Stimulated activated CD4-positive, alpha-beta T cell treated with anti-CD3 and anti-CD28 coated beads, Interleukin-12 subunit alpha, Interleukin-12 subunit beta, amount 100 ng/mL, for 48 hours (primary cell): ENCODE measurements at regions not wholly inside any gene's neighbourhood (a gene's known extent, or its start where the extent isn't known, plus 50 kb on each side); places are given as distances from the start of the nearest gene placed in this dataset.
"Not testable (repeated sequence)": the region's sequence is repeated elsewhere in the genome, so short reads cannot be mapped to it uniquely, and the experiment has no call there.

Experiments used
- DNase-seq, 3 donors: peaks; one replicate each; pipeline ENCODE4 v3.0.0-alpha.2; 2020; ENCODE audit warnings: low read depth in 2 of 3, low spot score in 1 of 3

GRCh38 chrX:77127571-77127970 is 319.6 kb upstream of the FGF16 start:
- not testable (repeated sequence) for DNase-seq

DNA sequence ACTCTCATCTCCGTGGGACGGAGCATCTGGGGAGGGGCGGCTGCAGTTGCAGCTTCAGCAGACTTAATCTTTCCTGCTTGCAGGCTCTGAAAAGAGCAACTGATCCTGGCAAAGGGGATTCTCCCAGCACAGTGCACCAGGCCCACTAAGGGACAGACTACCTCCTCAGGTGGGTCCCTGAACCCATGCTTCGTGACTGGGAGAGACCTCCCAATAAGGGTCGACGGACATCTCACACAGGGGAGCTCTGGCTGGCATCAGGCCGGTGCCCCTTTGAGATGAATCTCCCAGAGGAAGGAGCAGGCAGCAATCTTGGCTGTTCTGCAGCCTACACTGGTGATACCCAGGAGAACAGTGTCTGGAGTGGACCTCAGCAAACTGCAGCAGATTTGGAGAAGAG is 303.3 kb upstream of the FGF16 start:
- no peak for DNase-seq

DNA sequence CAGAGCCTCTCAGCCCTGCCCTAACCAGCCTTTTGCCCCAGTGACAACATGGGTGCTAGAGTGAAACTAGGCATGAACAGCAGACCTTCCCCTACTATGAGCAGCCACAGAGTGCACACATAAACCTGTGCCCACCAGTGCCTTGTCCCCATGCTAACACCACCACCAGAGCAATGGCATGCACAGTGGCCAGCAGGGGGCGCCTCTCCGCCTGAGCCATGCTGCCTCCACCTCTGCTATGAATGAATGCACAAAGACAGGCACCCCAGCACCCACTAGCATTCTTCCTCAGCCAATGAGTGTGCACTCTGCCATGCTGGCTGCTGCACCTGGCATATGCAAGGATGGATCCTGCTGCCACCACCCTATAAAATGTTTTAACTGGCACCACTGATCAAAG is 286.9 kb upstream of the FGF16 start:
- DNase-seq = peak in 1 of 3 donors; percentile 39

GRCh38 chrX:77162777-77163176 is 284.4 kb upstream of the FGF16 start:
- DNase-seq = no peak

DNA sequence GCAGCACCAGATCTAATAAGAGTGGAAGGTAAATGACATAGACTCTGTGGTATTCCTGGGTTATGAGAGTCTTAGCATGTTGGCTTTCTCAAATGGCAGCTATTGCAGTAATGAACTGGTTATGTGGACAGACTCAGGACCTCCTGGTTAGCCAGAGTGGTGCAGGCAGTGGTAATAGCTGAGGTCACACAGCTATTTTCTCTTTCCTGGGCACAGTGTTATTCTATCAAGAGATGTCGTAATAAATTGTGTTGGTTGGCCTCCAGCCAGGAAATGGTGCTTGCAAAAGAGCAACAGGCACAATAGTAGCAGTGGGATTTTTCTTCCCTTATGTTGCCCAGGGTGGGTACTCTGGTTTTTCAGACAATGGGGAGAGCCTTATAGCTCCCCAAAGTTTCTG is 279.2 kb upstream of the FGF16 start:
- DNase-seq = no peak

- no peak for DNase-seq
Observed at GRCh38 chrX:77174680-77175519, 272.3 kb upstream of the FGF16 start.

- DNase-seq = no peak
Observed at GRCh38 chrX:77200663-77201062, 246.5 kb upstream of the FGF16 start.

GRCh38 chrX:77223046-77223445 is 224.1 kb upstream of the FGF16 start:
- DNase-seq = no peak

DNA sequence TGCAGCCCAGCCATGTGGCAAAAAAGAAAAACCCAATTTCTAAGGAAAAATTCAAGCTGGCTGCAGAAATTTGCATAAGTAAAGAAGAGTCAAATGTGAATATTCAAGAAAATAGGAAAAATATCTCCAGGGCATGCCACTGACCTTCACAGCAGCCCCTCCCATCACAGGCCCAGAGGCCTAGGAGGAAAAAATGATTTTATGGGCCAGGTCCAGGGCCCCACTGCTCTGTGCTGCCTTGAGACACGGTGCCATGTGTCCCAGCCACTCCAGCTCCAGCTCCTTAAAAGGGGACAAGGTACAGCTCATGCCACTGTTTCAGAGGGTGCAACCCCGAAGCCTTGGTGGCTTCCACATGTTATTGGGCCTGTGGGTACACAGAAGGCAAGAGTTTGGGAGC is 182.7 kb upstream of the FGF16 start:
- DNase-seq = no peak

- DNase-seq = no peak
Observed at GRCh38 chrX:77275392-77275791, 171.8 kb upstream of the FGF16 start.

- no peak for DNase-seq
Observed at GRCh38 chrX:77276742-77277141, 170.4 kb upstream of the FGF16 start.

GRCh38 chrX:77277911-77278310 is 169.3 kb upstream of the FGF16 start:
- no peak for DNase-seq

DNA sequence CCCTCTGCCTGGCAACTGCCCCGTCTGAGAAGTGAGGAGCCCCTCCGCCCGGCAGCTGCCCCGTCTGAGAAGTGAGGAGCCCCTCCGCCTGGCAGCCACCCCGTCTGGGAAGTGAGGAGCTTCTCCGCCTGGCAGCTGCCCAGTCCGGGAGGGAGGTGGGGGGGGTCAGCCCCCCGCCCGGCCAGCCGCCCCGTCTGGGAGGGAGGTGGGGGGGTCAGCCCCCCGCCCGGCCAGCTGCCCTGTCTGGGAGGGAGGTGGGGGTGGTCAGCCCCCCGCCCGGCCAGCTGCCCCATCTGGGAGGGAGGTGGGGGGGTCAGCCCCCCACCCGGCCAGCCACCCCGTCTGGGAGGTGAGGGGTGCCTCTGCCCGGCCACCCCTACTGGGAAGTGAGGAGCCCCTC is 167.8 kb upstream of the FGF16 start:
- DNase-seq = not testable (repeated sequence)

DNA sequence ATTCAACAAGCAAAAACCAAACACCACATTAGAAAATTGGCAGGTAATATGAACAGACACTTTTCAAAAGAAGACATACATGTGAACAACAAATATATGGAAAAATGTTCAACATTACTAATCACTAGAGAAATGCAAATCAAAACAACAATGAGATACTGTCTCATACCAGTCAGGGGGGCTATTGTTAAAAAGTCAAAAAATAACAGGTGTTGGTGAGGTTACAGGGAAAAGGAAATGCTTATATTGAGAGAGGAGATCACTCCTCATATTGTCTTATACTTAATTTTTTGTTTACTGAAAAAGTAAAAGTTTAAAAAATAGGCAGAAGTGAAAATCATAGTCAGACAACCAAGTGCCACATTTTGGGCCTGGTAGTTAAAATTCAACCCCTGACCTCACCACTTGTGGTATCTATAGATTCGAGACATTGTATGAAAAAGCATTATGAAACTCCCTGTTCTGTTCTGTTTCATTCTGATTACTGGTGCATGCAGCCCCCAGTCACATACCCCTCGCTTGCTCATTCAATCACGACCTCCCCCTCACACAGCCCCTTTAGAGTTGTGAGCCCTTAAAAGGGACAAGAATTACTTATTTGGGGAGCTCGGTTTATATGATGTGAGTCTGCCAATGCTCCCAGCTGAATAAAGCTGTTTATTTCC is 153.7 kb upstream of the FGF16 start:
- no peak for DNase-seq

DNA sequence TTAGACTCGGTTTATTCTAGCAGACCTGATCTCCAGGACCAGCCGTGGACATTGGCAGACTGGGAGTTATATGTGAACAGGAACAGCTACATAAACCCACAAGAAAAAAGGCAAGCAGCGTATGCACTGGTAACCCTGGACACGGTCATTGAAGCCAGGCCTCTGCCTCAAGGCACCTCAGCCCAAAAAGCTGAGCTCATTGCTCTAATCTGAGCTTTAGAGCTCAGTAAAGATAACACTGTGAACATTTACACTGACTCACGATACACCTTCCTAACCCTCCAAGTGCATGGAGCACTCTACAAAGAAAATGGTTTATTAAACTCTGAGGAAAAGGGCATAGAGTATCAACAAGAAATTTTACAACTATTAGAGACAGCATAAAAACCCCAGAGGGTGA is 148.9 kb upstream of the FGF16 start:
- DNase-seq = no peak

DNA sequence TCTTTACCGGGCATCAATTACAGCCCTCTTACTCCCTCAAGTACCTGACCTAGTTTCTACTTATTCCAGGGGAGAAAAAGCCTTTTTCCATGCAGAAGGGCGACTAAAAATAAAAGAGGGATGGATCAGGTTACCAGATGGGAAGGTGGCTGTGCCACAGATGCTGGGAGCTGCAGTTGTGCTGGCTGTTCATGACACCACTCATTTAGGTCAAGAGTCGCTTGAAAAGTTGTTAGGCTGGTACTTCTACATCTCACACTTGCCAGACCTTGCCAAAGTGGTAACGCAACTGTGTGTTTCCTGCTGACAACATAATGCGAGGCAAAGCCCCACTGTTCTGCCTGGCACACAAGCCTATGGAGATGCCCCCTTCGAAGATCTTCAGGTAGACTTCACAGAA is 148.4 kb upstream of the FGF16 start:
- no peak for DNase-seq

DNA sequence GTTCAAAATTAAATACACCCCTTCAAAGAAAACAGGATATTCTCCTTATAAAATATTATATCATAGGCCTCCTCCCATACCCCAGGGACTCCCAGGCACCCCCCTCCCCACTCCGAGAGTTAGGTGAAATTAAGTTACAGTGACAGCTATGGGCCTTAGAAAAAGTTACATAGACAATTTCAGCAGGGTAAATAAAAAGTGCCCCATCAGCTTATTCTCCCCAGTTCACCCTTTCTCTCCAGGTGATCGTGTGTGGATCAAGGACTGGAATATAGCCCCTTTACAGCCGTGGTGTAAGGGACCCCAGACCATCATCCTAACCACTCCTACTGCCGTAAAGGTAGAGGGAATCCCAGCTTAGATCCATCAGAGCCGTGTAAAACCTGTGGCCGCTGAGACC is 147.6 kb upstream of the FGF16 start:
- no peak for DNase-seq

DNA sequence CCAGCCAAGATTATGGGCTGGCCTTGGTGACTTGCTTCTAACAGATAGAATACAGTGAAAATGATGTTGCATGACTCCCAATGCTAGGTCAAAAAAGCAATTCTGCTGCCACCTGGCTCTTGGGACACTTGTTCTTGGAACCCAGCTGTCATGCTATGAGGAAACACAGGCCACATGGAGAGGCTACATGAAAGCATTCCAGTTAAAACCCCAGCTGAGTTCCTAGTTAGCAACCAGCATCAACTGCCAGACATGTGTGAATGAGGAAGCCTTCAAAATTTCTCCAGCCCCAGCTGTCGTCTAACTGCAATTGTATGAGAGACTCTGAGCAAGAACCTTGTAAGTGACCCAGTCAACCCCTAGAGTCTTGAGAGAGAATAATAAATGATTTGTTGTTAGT is 105.2 kb upstream of the FGF16 start:
- no peak for DNase-seq

GRCh38 chrX:77346859-77347258 is 100.3 kb upstream of the FGF16 start:
- no peak for DNase-seq

DNA sequence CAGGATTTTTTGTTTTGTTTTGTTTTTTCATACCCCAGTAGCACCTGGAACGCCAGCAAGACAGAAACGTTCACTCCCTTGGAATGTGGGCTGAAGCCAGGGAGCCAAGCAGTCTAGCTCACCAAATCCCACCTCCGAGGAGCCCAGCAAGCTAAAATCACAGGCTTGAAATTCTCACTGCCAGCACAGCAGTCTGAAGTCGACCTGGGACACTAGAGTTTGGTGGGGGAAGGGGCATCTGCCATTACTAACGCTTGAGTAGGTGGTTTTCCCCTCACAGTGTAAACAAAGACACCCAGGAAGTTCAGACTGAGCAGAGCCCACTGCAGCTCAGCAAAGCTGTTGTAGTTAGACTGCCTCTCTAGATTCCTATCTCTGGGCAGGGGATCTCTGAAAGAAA is 99.6 kb upstream of the FGF16 start:
- DNase-seq = no peak

GRCh38 chrX:77389891-77390290 is 57.3 kb upstream of the FGF16 start:
- no peak for DNase-seq

- DNase-seq = not testable (repeated sequence)
Observed at GRCh38 chrX:77390365-77390764, 56.8 kb upstream of the FGF16 start.

GRCh38 chrX:77396781-77397180 is 50.4 kb upstream of the FGF16 start:
- no peak for DNase-seq
